GM12891 (cell line): ENCODE measurements at regions not wholly inside any gene's neighbourhood (a gene's known extent, or its start where the extent isn't known, plus 50 kb on each side); places are given as distances from the start of the nearest gene placed in this dataset.

Source experiments
- POLR2A ChIP-seq: IDR thresholded peaks from 2 replicates; pipeline ENCODE4 v1.6.1; 2011; ENCODE audit warnings: low read depth, low read length, control low read depth
- POLR2AphosphoS5 ChIP-seq: IDR thresholded peaks from 2 replicates; pipeline ENCODE4 v1.6.1; 2011; ENCODE audit warnings: low read depth, low read length, control low read depth
- SPI1 ChIP-seq: IDR thresholded peaks from 2 replicates; pipeline ENCODE4 v1.6.1; 2011; ENCODE audit warnings: low read depth, low read length, control low read depth
- TAF1 ChIP-seq: IDR thresholded peaks from 2 replicates; pipeline ENCODE4 v1.6.1; 2011; ENCODE audit warnings: low read depth, low read length, control low read depth

DNA sequence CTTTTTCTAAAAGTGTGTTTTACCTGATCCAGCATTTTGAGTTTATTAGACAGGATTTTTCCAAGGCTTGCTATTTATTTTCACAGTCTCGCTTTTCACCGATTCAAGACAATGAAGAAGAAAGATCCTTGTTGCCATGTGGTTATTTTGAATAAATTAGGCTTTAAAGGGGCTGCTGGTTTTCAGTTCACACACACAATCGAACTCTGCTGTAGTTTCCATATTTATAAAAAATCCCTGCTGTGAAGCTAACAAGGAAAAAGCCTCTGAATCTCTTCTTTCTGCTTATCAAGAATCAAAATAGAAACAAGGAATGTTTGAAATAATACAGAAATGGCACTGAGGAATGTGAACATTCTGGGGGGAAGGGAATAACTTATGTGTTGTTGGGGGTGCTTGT, 102.5 kb upstream of the KAZN start:
- TF ChIP-seq POLR2A (no peak), POLR2AphosphoS5 (no peak), TAF1 (no peak), SPI1 (no peak)
